ENCODE measurements at regions not wholly inside any gene's neighbourhood (a gene's known extent, or its start where the extent isn't known, plus 50 kb on each side); places are given as distances from the start of the nearest gene placed in this dataset.

- TF ChIP-seq CTCF (IDR thresholded peaks at IDR 0.05) = no peak
- TF ChIP-seq EZH2 (IDR thresholded peaks at IDR 0.05; ENCODE audit: borderline replicate concordance, insufficient read depth, low read depth, low read length, poor library complexity, severe bottlenecking) = no peak
These were observed 652.5 kb downstream of the C12orf50 start for GRCh38 chr12:87376722-87377121.

Data from B cell (primary cell).